ENCODE measurements at regions not wholly inside any gene's neighbourhood (a gene's known extent, or its start where the extent isn't known, plus 50 kb on each side); places are given as distances from the start of the nearest gene placed in this dataset.

DNA sequence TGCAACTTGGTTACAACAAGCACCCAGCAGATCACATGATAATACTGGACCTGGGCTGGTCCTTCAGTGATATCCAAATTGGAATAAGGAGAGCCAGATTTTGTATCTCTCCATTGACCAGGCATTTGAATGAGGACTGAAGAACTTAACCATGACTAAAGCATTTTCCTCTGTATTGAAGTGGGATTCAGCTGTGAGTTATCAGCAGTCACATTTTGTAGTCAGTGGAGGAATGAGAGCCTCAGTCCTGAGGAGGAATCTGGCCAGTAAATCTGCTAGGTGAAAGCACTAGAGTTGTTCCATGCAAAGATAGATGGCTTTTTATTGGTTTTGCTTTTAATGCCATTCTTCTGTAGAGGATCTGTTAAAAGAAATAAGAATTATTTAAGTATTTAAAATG, 1506.0 kb downstream of the PCDH7 start:
- TF ChIP-seq, protein P1, sequence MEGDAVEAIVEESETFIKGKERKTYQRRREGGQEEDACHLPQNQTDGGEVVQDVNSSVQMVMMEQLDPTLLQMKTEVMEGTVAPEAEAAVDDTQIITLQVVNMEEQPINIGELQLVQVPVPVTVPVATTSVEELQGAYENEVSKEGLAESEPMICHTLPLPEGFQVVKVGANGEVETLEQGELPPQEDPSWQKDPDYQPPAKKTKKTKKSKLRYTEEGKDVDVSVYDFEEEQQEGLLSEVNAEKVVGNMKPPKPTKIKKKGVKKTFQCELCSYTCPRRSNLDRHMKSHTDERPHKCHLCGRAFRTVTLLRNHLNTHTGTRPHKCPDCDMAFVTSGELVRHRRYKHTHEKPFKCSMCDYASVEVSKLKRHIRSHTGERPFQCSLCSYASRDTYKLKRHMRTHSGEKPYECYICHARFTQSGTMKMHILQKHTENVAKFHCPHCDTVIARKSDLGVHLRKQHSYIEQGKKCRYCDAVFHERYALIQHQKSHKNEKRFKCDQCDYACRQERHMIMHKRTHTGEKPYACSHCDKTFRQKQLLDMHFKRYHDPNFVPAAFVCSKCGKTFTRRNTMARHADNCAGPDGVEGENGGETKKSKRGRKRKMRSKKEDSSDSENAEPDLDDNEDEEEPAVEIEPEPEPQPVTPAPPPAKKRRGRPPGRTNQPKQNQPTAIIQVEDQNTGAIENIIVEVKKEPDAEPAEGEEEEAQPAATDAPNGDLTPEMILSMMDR (IDR thresholded peaks at IDR 0.05) = no peak
- no peak for TF ChIP-seq EP300 (IDR thresholded peaks at IDR 0.05)
- TF ChIP-seq, protein P2, sequence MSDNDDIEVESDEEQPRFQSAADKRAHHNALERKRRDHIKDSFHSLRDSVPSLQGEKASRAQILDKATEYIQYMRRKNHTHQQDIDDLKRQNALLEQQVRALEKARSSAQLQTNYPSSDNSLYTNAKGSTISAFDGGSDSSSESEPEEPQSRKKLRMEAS (IDR thresholded peaks at IDR 0.05) = no peak
- TF ChIP-seq, protein P3, sequence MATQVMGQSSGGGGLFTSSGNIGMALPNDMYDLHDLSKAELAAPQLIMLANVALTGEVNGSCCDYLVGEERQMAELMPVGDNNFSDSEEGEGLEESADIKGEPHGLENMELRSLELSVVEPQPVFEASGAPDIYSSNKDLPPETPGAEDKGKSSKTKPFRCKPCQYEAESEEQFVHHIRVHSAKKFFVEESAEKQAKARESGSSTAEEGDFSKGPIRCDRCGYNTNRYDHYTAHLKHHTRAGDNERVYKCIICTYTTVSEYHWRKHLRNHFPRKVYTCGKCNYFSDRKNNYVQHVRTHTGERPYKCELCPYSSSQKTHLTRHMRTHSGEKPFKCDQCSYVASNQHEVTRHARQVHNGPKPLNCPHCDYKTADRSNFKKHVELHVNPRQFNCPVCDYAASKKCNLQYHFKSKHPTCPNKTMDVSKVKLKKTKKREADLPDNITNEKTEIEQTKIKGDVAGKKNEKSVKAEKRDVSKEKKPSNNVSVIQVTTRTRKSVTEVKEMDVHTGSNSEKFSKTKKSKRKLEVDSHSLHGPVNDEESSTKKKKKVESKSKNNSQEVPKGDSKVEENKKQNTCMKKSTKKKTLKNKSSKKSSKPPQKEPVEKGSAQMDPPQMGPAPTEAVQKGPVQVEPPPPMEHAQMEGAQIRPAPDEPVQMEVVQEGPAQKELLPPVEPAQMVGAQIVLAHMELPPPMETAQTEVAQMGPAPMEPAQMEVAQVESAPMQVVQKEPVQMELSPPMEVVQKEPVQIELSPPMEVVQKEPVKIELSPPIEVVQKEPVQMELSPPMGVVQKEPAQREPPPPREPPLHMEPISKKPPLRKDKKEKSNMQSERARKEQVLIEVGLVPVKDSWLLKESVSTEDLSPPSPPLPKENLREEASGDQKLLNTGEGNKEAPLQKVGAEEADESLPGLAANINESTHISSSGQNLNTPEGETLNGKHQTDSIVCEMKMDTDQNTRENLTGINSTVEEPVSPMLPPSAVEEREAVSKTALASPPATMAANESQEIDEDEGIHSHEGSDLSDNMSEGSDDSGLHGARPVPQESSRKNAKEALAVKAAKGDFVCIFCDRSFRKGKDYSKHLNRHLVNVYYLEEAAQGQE (IDR thresholded peaks at IDR 0.05) = no peak
- TF ChIP-seq MYC (IDR thresholded peaks at IDR 0.05; ENCODE audit: borderline replicate concordance, low read length) = no peak
- TF ChIP-seq, protein P4, sequence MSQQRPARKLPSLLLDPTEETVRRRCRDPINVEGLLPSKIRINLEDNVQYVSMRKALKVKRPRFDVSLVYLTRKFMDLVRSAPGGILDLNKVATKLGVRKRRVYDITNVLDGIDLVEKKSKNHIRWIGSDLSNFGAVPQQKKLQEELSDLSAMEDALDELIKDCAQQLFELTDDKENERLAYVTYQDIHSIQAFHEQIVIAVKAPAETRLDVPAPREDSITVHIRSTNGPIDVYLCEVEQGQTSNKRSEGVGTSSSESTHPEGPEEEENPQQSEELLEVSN (IDR thresholded peaks at IDR 0.05; ENCODE audit: borderline replicate concordance, low read depth) = no peak
